ENCODE measurements at regions not wholly inside any gene's neighbourhood (a gene's known extent, or its start where the extent isn't known, plus 50 kb on each side); places are given as distances from the start of the nearest gene placed in this dataset.
"Not testable (repeated sequence)": the region's sequence is repeated elsewhere in the genome, so short reads cannot be mapped to it uniquely, and the experiment has no call there.

GRCh38 chr6:85071845-85072244 is 307.4 kb upstream of the TBX18 start:
- not testable (repeated sequence) for TF ChIP-seq ZNF639 (tag by site-specific recombination; IDR thresholded peaks at IDR 0.05); CTCF (tag by site-specific recombination; IDR thresholded peaks at IDR 0.05); ZNF121 (tag by site-specific recombination; IDR thresholded peaks at IDR 0.05); ZNF416 (tag by site-specific recombination; IDR thresholded peaks at IDR 0.05); ZNF16 (tag by site-specific recombination; IDR thresholded peaks at IDR 0.05; ENCODE audit: low read depth); ZNF530 (tag by site-specific recombination; IDR thresholded peaks at IDR 0.05; ENCODE audit: low read depth); ZNF221 (tag by site-specific recombination; IDR thresholded peaks at IDR 0.05; ENCODE audit: borderline replicate concordance)
